ENCODE measurements at regions not wholly inside any gene's neighbourhood (a gene's known extent, or its start where the extent isn't known, plus 50 kb on each side); places are given as distances from the start of the nearest gene placed in this dataset.

DNA sequence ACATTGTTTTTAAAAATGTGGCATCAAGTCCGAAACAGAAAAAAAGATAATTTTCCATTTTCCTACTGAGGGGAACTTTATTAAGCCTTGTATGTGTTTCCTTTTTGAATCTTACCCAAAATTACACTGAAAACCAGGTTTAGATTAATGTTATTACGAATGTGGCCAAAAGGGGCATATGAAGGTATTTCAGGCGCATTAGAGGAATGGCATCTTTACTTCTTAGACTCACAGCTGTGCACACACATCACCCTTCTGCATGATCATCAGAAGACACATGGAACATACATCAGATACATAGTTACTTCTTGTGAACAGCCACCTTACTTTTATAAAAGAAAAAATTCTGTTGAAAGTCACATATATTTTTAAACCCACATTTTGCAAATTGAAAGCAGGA is 58.6 kb upstream of the ZPBP start:
- no peak overlapping the region for H3K4me3 ChIP-seq (replicated peaks; ENCODE audit: low read depth, low read length)
- TF ChIP-seq, protein P1, sequence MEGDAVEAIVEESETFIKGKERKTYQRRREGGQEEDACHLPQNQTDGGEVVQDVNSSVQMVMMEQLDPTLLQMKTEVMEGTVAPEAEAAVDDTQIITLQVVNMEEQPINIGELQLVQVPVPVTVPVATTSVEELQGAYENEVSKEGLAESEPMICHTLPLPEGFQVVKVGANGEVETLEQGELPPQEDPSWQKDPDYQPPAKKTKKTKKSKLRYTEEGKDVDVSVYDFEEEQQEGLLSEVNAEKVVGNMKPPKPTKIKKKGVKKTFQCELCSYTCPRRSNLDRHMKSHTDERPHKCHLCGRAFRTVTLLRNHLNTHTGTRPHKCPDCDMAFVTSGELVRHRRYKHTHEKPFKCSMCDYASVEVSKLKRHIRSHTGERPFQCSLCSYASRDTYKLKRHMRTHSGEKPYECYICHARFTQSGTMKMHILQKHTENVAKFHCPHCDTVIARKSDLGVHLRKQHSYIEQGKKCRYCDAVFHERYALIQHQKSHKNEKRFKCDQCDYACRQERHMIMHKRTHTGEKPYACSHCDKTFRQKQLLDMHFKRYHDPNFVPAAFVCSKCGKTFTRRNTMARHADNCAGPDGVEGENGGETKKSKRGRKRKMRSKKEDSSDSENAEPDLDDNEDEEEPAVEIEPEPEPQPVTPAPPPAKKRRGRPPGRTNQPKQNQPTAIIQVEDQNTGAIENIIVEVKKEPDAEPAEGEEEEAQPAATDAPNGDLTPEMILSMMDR (IDR thresholded peaks at IDR 0.05; ENCODE audit: low read length, missing control alignments): no peak
- DNase-seq (ENCODE audit: low read depth): no peak

DNA sequence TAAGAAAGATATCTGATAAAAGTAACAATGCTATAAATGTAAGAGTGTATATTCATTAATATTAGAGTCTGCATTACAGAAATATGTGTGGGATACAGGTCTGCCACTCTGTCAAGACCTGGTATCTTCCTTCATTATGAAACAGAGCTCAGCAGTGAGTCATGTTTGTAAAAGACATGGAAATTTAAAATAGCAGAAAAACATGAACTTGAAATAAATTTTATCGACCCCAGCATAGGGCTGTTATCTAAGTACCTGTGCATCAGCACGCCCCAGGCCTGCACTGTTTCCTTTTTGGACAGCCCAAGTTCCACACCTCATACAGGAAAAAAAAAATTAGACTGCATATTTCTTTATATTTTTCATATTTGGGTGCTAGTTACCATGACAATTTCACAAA is 58.0 kb upstream of the ZPBP start:
- DNase-seq (ENCODE audit: low read depth): no peak
- TF ChIP-seq, protein P1 (IDR thresholded peaks at IDR 0.05; ENCODE audit: low read length, missing control alignments): no peak
- no peak overlapping the region for H3K4me3 ChIP-seq (replicated peaks; ENCODE audit: low read depth, low read length)

DNA sequence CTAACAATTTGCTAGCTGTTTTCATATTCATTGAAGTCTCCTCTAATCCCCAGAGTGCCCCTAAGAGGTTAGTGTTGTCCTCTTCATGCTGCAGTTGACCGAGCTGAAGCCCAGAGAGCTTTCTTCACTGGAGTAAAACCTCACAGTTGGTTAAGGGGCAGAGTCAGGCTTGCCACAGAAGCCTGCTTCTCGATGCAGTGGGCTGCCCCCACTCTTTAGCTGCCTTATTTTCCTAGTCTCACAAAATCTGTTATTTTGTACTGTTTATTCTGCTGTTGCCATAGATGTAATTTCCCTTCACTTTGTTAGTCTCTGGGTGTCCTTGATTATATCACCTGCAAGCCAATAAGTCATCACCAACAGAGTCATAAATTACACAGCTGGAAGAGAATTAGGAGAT is 56.3 kb upstream of the ZPBP start:
- TF ChIP-seq, protein P1 (IDR thresholded peaks at IDR 0.05; ENCODE audit: low read length, missing control alignments): no peak
- DNase-seq (ENCODE audit: low read depth): no peak
- H3K4me3 ChIP-seq (replicated peaks; ENCODE audit: low read depth, low read length): no peak overlapping the region

DNA sequence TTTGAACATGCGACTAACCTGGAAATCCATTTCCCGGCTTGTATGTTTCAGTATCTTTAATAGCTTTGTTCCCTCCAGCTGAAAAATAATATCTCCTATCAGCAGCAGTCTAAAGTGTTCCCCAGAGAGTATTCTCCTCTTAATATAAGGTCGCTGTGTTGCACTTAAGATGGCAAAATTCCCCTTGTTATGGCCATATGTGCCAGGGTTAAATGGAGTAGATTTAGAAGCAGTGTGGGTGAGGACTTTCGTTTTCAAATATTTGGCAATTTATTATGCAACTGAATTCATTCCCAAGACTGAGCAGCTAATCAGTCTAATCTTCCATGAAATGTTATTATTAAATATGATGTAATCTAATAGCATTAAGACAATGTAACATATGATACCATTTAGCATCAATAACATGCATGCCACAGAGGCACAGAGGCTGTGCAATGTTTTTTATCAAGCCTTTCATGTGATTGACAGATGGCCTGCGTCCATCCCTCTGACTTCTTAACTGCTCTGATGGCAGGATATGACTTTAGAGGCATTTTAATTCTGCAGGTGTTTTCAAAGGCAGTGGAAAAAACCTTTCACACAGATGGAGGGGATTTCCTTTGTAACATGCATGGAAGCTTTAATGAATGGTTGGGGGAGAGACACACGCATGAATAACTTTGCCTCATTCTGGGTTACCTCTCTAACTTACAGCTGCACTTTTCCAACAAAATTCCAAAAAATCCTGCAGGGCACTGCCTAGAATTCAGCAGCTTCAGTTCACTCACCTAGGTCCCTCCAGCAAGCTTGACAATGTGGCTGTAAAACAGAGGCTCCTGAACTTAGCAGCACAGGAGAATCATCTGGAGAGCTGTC is 55.1 kb upstream of the ZPBP start:
- DNase-seq (ENCODE audit: low read depth): no peak
- no peak overlapping the region for H3K4me3 ChIP-seq (replicated peaks; ENCODE audit: low read depth, low read length)
- TF ChIP-seq, protein P1 (IDR thresholded peaks at IDR 0.05; ENCODE audit: low read length, missing control alignments): no peak

DNA sequence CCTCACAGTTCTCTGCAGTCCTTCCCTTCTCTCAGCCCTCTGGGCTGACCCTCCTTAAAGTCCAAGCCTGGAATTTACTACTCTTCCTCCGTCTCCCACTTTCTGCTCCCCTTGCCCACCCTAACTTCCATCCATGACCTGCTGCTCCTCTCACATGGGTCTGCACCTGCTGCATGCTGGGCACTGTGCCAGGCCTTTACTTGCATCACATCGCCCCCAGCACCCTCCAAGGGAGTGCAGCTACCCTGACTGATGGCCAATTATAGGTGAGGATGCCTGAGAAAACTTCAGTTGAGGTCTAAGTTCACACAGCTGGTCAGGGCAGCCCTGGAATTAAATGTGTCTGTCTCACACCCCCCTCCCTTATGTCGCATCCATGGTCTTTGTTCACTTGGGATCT is 53.6 kb upstream of the ZPBP start:
- TF ChIP-seq, protein P1 (IDR thresholded peaks at IDR 0.05; ENCODE audit: low read length, missing control alignments): no peak
- H3K4me3 ChIP-seq (replicated peaks; ENCODE audit: low read depth, low read length): no peak overlapping the region
- DNase-seq (ENCODE audit: low read depth): no peak

DNA sequence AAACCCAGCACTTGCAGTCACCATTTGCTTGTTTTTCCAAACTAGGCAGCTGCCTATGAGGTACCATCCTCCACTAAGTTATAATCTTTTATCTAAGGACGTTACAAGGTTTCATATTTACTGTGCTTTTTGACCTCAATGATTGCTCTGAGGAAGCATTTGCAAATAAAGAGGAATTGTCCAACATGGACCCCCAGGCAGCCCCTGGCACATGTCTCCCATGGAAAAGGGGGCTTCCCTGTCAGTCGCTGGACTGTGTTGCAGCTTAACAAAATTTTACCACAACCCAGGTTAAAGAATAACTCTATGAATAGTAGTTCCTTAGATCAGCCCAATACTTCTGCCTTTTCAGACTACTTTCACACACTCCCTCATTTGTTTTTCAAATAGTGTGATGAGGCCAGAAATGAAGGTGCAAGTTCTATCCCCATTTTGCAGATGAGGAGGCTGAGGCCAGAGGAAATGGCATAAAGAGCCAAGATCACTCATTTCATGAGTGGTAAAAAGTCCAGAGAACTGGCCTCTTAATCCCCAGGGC is 52.8 kb upstream of the ZPBP start:
- no peak for DNase-seq (ENCODE audit: low read depth)
- TF ChIP-seq, protein P1 (IDR thresholded peaks at IDR 0.05; ENCODE audit: low read length, missing control alignments): no peak

More for the DNA sequence above, 52.8 kb upstream of the ZPBP start:
- no peak overlapping the region for H3K4me3 ChIP-seq (replicated peaks; ENCODE audit: low read depth, low read length)

All from fibroblast of pulmonary artery (primary cell).